Breast epithelium (tissue), 4 donors: ENCODE measurements at regions not wholly inside any gene's neighbourhood (a gene's known extent, or its start where the extent isn't known, plus 50 kb on each side); places are given as distances from the start of the nearest gene placed in this dataset.
"Not testable (repeated sequence)": the region's sequence is repeated elsewhere in the genome, so short reads cannot be mapped to it uniquely, and the experiment has no call there.

Experiments
- DNase-seq, 2 donors: peaks; one replicate each; pipeline ENCODE4 v3.0.0-alpha.2; 2019; ENCODE audit warnings: low spot score in 2 of 2
- H3K27ac ChIP-seq, 2 donors: fragments of 200-600 bp; sonication (generic) in 1 of 2; one replicate each; pipeline ENCODE4 v1.5.1; 2016 to 2019; ENCODE audit warnings: mild to moderate bottlenecking in 1 of 2
- H3K27me3 ChIP-seq, 2 donors: fragments of 200-600 bp; sonication (generic) in 1 of 2; one replicate each; pipeline versions ENCODE4 v1.5.1 to v1.6.0; 2017 to 2019; ENCODE audit warnings: control low read depth in 1 of 2, mild to moderate bottlenecking in 1 of 2
- H3K36me3 ChIP-seq: fragments of 200-600 bp; one replicate; pipeline ENCODE4 v1.5.1; 2019
- H3K4me1 ChIP-seq, 2 donors: fragments of 200-600 bp; sonication (generic); one replicate each; pipeline ENCODE4 v1.5.1; 2016 to 2019; ENCODE audit warnings: control low read depth in 1 of 2
- H3K4me3 ChIP-seq, 3 donors: fragments of 200-600 bp; sonication (generic); 1 replicate in 2 of 3; 2 replicates in 1 of 3; pipeline ENCODE4 v1.5.1; 2016 to 2019; ENCODE audit warnings: mild to moderate bottlenecking in 3 of 3, moderate library complexity in 2 of 3
- H3K9me3 ChIP-seq, 2 donors: fragments of 200-600 bp; sonication (generic) in 1 of 2; one replicate each; pipeline ENCODE4 v1.5.1; 2016 to 2019; ENCODE audit warnings: control low read depth in 1 of 2
- CTCF ChIP-seq, 3 donors: fragments of 450-650 bp; IDR thresholded peaks; one replicate each; pipeline ENCODE4 v1.5.1; 2016 to 2017; ENCODE audit warnings: antibody characterized with exemption in 3 of 3, mild to moderate bottlenecking in 3 of 3, moderate library complexity in 3 of 3
- POLR2A ChIP-seq: fragments of 450-650 bp; IDR thresholded peaks from one replicate; pipeline ENCODE4 v1.6.1; 2016; ENCODE audit warnings: antibody characterized with exemption, mild to moderate bottlenecking, moderate library complexity
- POLR2AphosphoS5 ChIP-seq, 3 donors: sonication (generic); formaldehyde crosslinking; IDR thresholded peaks; one replicate each; pipeline ENCODE4 v1.6.1; 2017; ENCODE audit warnings: antibody characterized with exemption in 3 of 3
- intact Hi-C: fragments of 100-400 bp; cut with DNase I; formaldehyde crosslinking; loops from one replicate; pipeline ENCODE4 v1.15.1; 2023; ENCODE audit warnings: low total_unique reads

- Histone ChIP-seq H3K4me3 (no peak overlapping the region), H3K4me1 (no peaks in the 10 kb centered on the region), H3K27me3 (no peaks in the 10 kb centered on the region), H3K9me3 (no peaks in the 10 kb centered on the region), H3K36me3 (no peaks in the 10 kb centered on the region), H3K27ac (no peak overlapping the region)
- intact Hi-C loops = no loop called here
- TF ChIP-seq POLR2A (no peak), CTCF (IDR thresholded peaks at IDR 0.05) (no peak), POLR2AphosphoS5 (IDR thresholded peaks at IDR 0.05) (no peak)
- no peak for DNase-seq
Observed at GRCh38 chr6:106727480-106728149, 98.2 kb downstream of the QRSL1 start.

- H3K27me3 ChIP-seq = no peaks in the 10 kb centered on the region
- intact Hi-C loops = no loop called here
- no peaks in the 10 kb centered on the region for H3K4me1 ChIP-seq
- no peaks in the 10 kb centered on the region for H3K36me3 ChIP-seq
- no peaks in the 10 kb centered on the region for H3K9me3 ChIP-seq
- no peak for TF ChIP-seq POLR2AphosphoS5 (IDR thresholded peaks at IDR 0.05)
- TF ChIP-seq CTCF (IDR thresholded peaks at IDR 0.05) = no peak
- TF ChIP-seq POLR2A = no peak
- no peak overlapping the region for H3K4me3 ChIP-seq
- H3K27ac ChIP-seq = peak overlapping the region in 1 of 2 donors; percentile 19
- no peak for DNase-seq
Observed at GRCh38 chr6:106724848-106725247, 95.5 kb downstream of the QRSL1 start.

GRCh38 chr6:106724337-106724736, 95.0 kb downstream of the QRSL1 start:
- H3K4me3 ChIP-seq = no peak overlapping the region
- no peak for DNase-seq
- intact Hi-C loops = no loop called here
- no peaks in the 10 kb centered on the region for H3K4me1 ChIP-seq
- TF ChIP-seq POLR2A (no peak), POLR2AphosphoS5 (IDR thresholded peaks at IDR 0.05) (no peak), CTCF (IDR thresholded peaks at IDR 0.05) (no peak)
- H3K27ac ChIP-seq = peak overlapping the region in 1 of 2 donors; percentile 19
- no peaks in the 10 kb centered on the region for H3K9me3 ChIP-seq
- H3K36me3 ChIP-seq = no peaks in the 10 kb centered on the region
- H3K27me3 ChIP-seq = no peaks in the 10 kb centered on the region

GRCh38 chr6:106723419-106723818, 94.0 kb downstream of the QRSL1 start:
- H3K4me1 ChIP-seq, DNase-seq, H3K27ac ChIP-seq, H3K36me3 ChIP-seq, H3K27me3 ChIP-seq, intact Hi-C loops, H3K9me3 ChIP-seq, H3K4me3 ChIP-seq: not testable (repeated sequence)

GRCh38 chr6:106721189-106721588, 91.8 kb downstream of the QRSL1 start:
- H3K4me1 ChIP-seq, H3K9me3 ChIP-seq, H3K4me3 ChIP-seq, intact Hi-C loops, H3K27ac ChIP-seq, H3K36me3 ChIP-seq, DNase-seq, H3K27me3 ChIP-seq: not testable (repeated sequence)
